ENCODE measurements at regions not wholly inside any gene's neighbourhood (a gene's known extent, or its start where the extent isn't known, plus 50 kb on each side); places are given as distances from the start of the nearest gene placed in this dataset.

- no peaks in the 10 kb centered on the region for H3K36me3 ChIP-seq (ENCODE audit: control insufficient read depth in 2 of 2, extremely low read depth in 1 of 2, insufficient read depth in 2 of 2, low read length in 2 of 2)
- H3K9me3 ChIP-seq (ENCODE audit: control insufficient read depth, low read depth, low read length): no peaks in the 10 kb centered on the region
- DNase-seq (ENCODE audit: low read depth, low spot score): no peak
- no peak overlapping the region for H3K9ac ChIP-seq (ENCODE audit: control insufficient read depth, extremely low read depth, insufficient read depth, low read length)
- H3K79me2 ChIP-seq (ENCODE audit: control insufficient read depth, insufficient read depth, low read length): no peaks in the 10 kb centered on the region
- no peak overlapping the region for H3K4me3 ChIP-seq (ENCODE audit: control insufficient read depth in 2 of 3, extremely low read depth in 1 of 3, insufficient read depth in 2 of 3, low read depth in 1 of 3, low read length in 3 of 3)
- TF ChIP-seq CTCF (optimal IDR thresholded peaks at IDR 0.05 in 1 of 3, IDR thresholded peaks at IDR 0.05 in 1 of 3, conservative IDR thresholded peaks at IDR 0.05 in 1 of 3; ENCODE audit: extremely low read depth in 1 of 3, insufficient read depth in 2 of 3, low read length in 3 of 3) (no peak), EZH2 (IDR thresholded peaks at IDR 0.05; ENCODE audit: low read length) (no peak)
- no peak overlapping the region for H3K4me2 ChIP-seq (ENCODE audit: control insufficient read depth, extremely low read depth, insufficient read depth, low read depth, low read length)
- H3K27me3 ChIP-seq (ENCODE audit: control insufficient read depth, extremely low read depth, insufficient read depth, low read length): no peaks in the 10 kb centered on the region
- no peaks in the 10 kb centered on the region for H3K9me1 ChIP-seq (ENCODE audit: control insufficient read depth, extremely low read depth, insufficient read depth, low read length)
- H3K27ac ChIP-seq (ENCODE audit: control insufficient read depth, insufficient read depth, low read length): no peak overlapping the region
- dilution Hi-C loops (cut with MboI; ENCODE audit: extremely low pct_ligation_motif_present, low sequenced_read_pairs): no loop called here
- no peaks in the 10 kb centered on the region for H3K4me1 ChIP-seq (ENCODE audit: control insufficient read depth, extremely low read depth, insufficient read depth, low read length)
- FAIRE-seq: no peak
- H2AFZ ChIP-seq (ENCODE audit: control insufficient read depth, low read length): no peak overlapping the region
- H4K20me1 ChIP-seq (ENCODE audit: control insufficient read depth, extremely low read depth, insufficient read depth, low read length): no peaks in the 10 kb centered on the region
Measured at GRCh38 chr21:30957010-30957409, 75.6 kb upstream of the KRTAP11-1 start.

- no peak overlapping the region for H3K4me3 ChIP-seq (ENCODE audit: control insufficient read depth in 2 of 3, extremely low read depth in 1 of 3, insufficient read depth in 2 of 3, low read depth in 1 of 3, low read length in 3 of 3)
Measured at GRCh38 chr21:30953605-30954004, 72.2 kb upstream of the KRTAP11-1 start.

More at GRCh38 chr21:30953605-30954004, 72.2 kb upstream of the KRTAP11-1 start:
- no peak overlapping the region for H2AFZ ChIP-seq (ENCODE audit: control insufficient read depth, low read length)
- H3K9me1 ChIP-seq (ENCODE audit: control insufficient read depth, extremely low read depth, insufficient read depth, low read length): no peaks in the 10 kb centered on the region
- no peak overlapping the region for H3K27ac ChIP-seq (ENCODE audit: control insufficient read depth, insufficient read depth, low read length)
- no peak for DNase-seq (ENCODE audit: low read depth, low spot score)
- H3K9me3 ChIP-seq (ENCODE audit: control insufficient read depth, low read depth, low read length): no peaks in the 10 kb centered on the region
- no peaks in the 10 kb centered on the region for H4K20me1 ChIP-seq (ENCODE audit: control insufficient read depth, extremely low read depth, insufficient read depth, low read length)
- no peak overlapping the region for H3K4me2 ChIP-seq (ENCODE audit: control insufficient read depth, extremely low read depth, insufficient read depth, low read depth, low read length)
- no peaks in the 10 kb centered on the region for H3K27me3 ChIP-seq (ENCODE audit: control insufficient read depth, extremely low read depth, insufficient read depth, low read length)
- H3K36me3 ChIP-seq (ENCODE audit: control insufficient read depth in 2 of 2, extremely low read depth in 1 of 2, insufficient read depth in 2 of 2, low read length in 2 of 2): no peaks in the 10 kb centered on the region
- H3K79me2 ChIP-seq (ENCODE audit: control insufficient read depth, insufficient read depth, low read length): no peaks in the 10 kb centered on the region
- dilution Hi-C loops (cut with MboI; ENCODE audit: extremely low pct_ligation_motif_present, low sequenced_read_pairs): no loop called here
- H3K4me1 ChIP-seq (ENCODE audit: control insufficient read depth, extremely low read depth, insufficient read depth, low read length): no peaks in the 10 kb centered on the region
- TF ChIP-seq EZH2 (IDR thresholded peaks at IDR 0.05; ENCODE audit: low read length): no peak
- no peak for TF ChIP-seq CTCF (optimal IDR thresholded peaks at IDR 0.05 in 1 of 3, IDR thresholded peaks at IDR 0.05 in 1 of 3, conservative IDR thresholded peaks at IDR 0.05 in 1 of 3; ENCODE audit: extremely low read depth in 1 of 3, insufficient read depth in 2 of 3, low read length in 3 of 3)
- no peak overlapping the region for H3K9ac ChIP-seq (ENCODE audit: control insufficient read depth, extremely low read depth, insufficient read depth, low read length)
- FAIRE-seq: no peak
